ENCODE measurements at regions not wholly inside any gene's neighbourhood (a gene's known extent, or its start where the extent isn't known, plus 50 kb on each side); places are given as distances from the start of the nearest gene placed in this dataset.

- no peaks in the 10 kb centered on the region for H3K36me3 ChIP-seq
- TF ChIP-seq CTCF (IDR thresholded peaks at IDR 0.05) (no peak), POLR2A (IDR thresholded peaks at IDR 0.05) (no peak)
- H3K4me3 ChIP-seq (replicated peaks in 1 of 3), result no peak overlapping the region
- H3K27ac ChIP-seq, result no peak overlapping the region
- intact Hi-C loops (cut with DNase I), result no loop called here
- H3K27me3 ChIP-seq, result no peaks in the 10 kb centered on the region
- WGBS, 2 donors, result 72 to 76% methylated on average over 4 of the region's 4 CpGs
- H3K4me1 ChIP-seq, result no peaks in the 10 kb centered on the region
- H3K9me3 ChIP-seq, result no peaks in the 10 kb centered on the region
- DNase-seq, result no peak
Observed at GRCh38 chr2:29990129-29990528, 68.7 kb upstream of the ALK start.

- TF ChIP-seq CTCF (IDR thresholded peaks at IDR 0.05) (no peak), POLR2A (IDR thresholded peaks at IDR 0.05) (no peak)
- no peak overlapping the region for H3K4me3 ChIP-seq (replicated peaks in 1 of 3)
- intact Hi-C loops (cut with DNase I), result no loop called here
- no peak for DNase-seq
- H3K36me3 ChIP-seq, result no peaks in the 10 kb centered on the region
- H3K27me3 ChIP-seq, result no peaks in the 10 kb centered on the region
- WGBS, 2 donors, result 82 to 86% methylated on average over 3 of the region's 3 CpGs
- no peaks in the 10 kb centered on the region for H3K4me1 ChIP-seq
- no peaks in the 10 kb centered on the region for H3K9me3 ChIP-seq
- no peak overlapping the region for H3K27ac ChIP-seq
Observed at GRCh38 chr2:29991086-29991485, 69.7 kb upstream of the ALK start.

- intact Hi-C loops (cut with DNase I), result no loop called here
- Histone ChIP-seq H3K36me3 (no peaks in the 10 kb centered on the region), H3K27me3 (no peaks in the 10 kb centered on the region), H3K4me3 (replicated peaks in 1 of 3) (no peak overlapping the region), H3K4me1 (no peaks in the 10 kb centered on the region), H3K9me3 (no peaks in the 10 kb centered on the region), H3K27ac (no peak overlapping the region)
- 72 to 81% methylated on average over 1 of the region's 1 CpG for WGBS, 2 donors
- no peak for DNase-seq
- TF ChIP-seq CTCF (IDR thresholded peaks at IDR 0.05) (no peak), POLR2A (IDR thresholded peaks at IDR 0.05) (no peak)
Observed at GRCh38 chr2:29995241-29995640, 73.9 kb upstream of the ALK start.

GRCh38 chr2:30003128-30003527 is 81.7 kb upstream of the ALK start:
- Histone ChIP-seq H3K9me3 (no peaks in the 10 kb centered on the region), H3K4me3 (replicated peaks in 1 of 3) (no peak overlapping the region), H3K27ac (no peak overlapping the region), H3K36me3 (no peaks in the 10 kb centered on the region), H3K27me3 (no peaks in the 10 kb centered on the region), H3K4me1 (no peaks in the 10 kb centered on the region)
- DNase-seq, result no peak
- TF ChIP-seq CTCF (IDR thresholded peaks at IDR 0.05) (no peak), POLR2A (IDR thresholded peaks at IDR 0.05) (no peak)
- intact Hi-C loops (cut with DNase I), result no loop called here

GRCh38 chr2:30022444-30023071 is 101.2 kb upstream of the ALK start:
- H3K36me3 ChIP-seq, result no peaks in the 10 kb centered on the region
- 73 to 76% methylated on average over 4 of the region's 4 CpGs for WGBS, 2 donors
- no peak overlapping the region for H3K4me3 ChIP-seq (replicated peaks in 1 of 3)
- no peaks in the 10 kb centered on the region for H3K4me1 ChIP-seq
- no peaks in the 10 kb centered on the region for H3K9me3 ChIP-seq
- no peak for DNase-seq
- intact Hi-C loops (cut with DNase I), result no loop called here
- TF ChIP-seq POLR2A (IDR thresholded peaks at IDR 0.05), result no peak
- no peak for TF ChIP-seq CTCF (IDR thresholded peaks at IDR 0.05)
- no peak overlapping the region for H3K27ac ChIP-seq
- H3K27me3 ChIP-seq, result no peaks in the 10 kb centered on the region
